ENCODE measurements at regions not wholly inside any gene's neighbourhood (a gene's known extent, or its start where the extent isn't known, plus 50 kb on each side); places are given as distances from the start of the nearest gene placed in this dataset.

- no peak for DNase-seq (ENCODE audit: low read depth in 2 of 2)
These were observed 138.4 kb upstream of the SPACA1 start for GRCh38 chr6:87908978-87909811.

- no peak for DNase-seq (ENCODE audit: low read depth in 2 of 2)
These were observed 140.1 kb upstream of the SPACA1 start for GRCh38 chr6:87907521-87907920.

DNA sequence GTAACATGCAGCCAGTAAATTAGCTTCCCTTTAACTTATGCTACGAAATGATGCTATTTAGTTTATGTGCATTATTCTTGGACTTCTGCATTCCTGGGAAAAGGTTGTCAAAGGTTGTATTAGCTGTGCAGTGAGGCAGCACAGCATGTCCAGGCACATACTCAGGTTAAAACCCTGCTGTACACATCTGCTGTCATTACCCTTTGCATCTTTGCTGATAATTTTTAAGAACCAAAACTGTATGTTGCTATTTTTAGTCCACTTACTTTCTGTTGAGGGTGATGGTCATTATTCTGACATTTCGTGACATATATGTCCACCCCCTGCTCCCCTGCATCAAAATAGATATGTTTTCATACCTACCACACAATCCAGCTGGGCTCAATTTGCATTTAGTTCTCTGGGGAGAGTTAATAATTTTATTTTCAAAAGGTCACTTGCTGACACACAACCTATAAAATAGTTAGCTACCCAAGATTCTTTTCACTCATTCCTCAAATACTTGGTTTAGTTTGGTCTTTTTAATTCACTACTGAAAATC, 142.5 kb upstream of the SPACA1 start:
- no peak for DNase-seq (ENCODE audit: low read depth in 2 of 2)

DNA sequence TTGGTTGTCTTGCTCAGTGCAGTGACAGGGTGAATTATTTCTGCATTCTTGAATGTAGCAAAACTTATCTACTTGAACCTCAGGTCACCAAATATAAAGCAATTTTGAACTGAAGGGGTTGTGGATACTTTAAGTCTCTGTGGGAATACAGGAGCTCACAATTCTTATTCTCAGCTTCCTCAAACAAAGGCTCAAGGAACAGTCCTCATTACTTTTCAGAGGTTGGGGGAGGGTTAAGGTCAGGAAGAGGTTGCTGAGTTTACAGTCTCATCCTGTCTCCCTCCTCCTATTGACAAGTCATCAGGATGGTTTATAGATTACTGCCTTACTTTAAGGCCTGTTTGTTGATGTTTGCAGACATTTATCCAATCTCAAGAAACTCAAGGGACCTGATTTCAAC, 143.6 kb upstream of the SPACA1 start:
- no peak for DNase-seq (ENCODE audit: low read depth in 2 of 2)

DNA sequence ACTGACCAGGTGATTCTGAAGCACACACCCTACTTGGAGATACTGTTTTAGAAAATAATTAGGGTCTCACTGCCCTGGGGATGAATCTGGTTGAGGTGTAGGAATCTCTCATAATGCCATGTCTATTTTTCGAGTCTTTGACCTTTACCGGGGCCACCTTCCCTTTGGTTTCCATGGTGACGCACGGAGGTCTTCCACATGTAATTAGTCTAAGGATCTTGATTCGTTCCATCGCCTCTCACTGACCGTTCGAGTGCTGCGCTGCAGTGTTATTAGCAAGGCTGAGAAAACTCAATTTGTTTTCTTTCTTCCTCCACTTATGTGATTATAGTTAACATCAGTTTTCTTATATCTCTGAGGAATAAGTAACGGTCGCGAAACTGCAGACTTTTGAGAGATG, 144.3 kb upstream of the SPACA1 start:
- DNase-seq (ENCODE audit: low read depth in 2 of 2): no peak

DNA sequence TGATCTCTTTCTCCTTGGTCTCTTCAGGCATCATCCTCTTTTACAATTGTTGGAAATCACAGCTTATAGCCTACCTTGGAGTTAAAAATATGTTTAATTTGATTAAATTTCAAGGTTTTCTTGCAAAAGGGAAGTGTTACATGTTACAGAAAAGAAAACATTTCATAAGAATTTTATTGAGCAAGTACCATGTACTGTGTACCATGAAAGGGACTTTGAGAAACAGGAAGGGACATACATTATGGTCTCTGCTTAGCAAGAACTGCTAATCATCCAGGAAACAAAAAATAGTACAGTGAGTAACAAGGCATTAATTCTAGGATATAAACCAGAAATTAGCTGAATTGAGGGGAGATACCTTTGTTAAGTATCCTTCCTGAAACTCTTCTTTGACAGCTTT, 145.3 kb upstream of the SPACA1 start:
- no peak for DNase-seq (ENCODE audit: low read depth in 2 of 2)

- DNase-seq (ENCODE audit: low read depth in 2 of 2): no peak
These were observed 146.0 kb upstream of the SPACA1 start for GRCh38 chr6:87901613-87902012.

GRCh38 chr6:87900160-87900698, 147.4 kb upstream of the SPACA1 start:
- DNase-seq (ENCODE audit: low read depth in 2 of 2): no peak

- no peak for DNase-seq (ENCODE audit: low read depth in 2 of 2)
These were observed 148.0 kb upstream of the SPACA1 start for GRCh38 chr6:87899499-87900147.

DNA sequence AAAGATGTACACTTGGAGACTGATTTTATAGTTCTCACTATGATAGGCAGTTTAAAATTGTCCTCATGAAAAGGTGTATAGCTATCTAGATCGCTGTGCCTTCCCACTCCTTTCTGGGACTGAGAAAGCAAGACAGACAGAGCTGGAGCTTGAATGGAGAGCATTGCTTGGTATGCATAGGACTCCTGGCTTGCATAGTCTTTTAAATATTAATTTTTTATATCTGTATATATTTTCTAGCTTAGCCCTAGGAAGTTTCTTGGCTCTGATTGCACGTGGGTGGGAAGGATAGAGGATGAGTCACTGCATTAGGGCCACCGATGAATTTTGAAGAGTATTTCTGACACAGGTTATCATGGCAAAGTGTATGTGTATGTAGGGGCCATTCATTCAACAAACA, 150.0 kb upstream of the SPACA1 start:
- no peak for DNase-seq (ENCODE audit: low read depth in 2 of 2)

GRCh38 chr6:87897013-87897412, 150.6 kb upstream of the SPACA1 start:
- no peak for DNase-seq (ENCODE audit: low read depth in 2 of 2)

DNA sequence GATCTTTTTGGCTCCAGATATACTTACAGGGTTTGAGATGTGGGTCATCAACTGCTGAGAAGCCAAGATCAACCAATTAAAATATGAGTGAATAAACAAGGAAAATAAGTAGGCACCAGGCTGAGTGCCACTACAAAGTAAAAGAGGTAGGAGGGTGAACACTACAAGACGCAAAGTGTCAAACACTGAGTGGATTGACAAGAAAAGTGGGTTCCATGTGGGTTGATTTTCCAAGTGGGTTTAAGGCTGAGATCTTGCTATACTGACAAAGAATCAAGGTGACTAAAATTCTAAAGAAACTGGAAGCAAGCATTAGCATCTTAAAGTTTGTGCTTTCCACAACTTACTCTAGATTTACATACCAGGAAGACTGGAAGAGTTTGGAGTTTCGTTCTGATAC, 160.4 kb upstream of the SPACA1 start:
- DNase-seq (ENCODE audit: low read depth in 2 of 2): no peak

DNA sequence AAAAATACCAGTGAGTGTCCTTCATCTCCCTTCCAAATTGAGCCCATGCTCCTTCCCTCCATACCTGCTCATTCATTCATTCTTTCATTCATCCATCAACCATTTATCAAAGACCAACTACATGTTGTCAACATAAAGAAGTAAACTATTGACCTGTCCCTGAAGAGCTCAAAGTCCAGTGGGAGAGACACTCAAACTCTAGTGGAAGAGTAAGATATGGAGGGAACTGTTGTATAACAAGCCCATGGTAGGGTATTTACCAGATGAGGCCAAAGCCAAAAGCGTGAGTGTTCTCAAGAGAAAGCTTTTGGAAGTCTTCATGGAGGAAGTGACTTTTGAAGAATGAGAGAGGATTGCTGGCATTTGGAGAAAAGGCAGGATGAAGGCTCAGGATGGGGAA, 163.4 kb upstream of the SPACA1 start:
- DNase-seq (ENCODE audit: low read depth in 2 of 2): no peak

DNA sequence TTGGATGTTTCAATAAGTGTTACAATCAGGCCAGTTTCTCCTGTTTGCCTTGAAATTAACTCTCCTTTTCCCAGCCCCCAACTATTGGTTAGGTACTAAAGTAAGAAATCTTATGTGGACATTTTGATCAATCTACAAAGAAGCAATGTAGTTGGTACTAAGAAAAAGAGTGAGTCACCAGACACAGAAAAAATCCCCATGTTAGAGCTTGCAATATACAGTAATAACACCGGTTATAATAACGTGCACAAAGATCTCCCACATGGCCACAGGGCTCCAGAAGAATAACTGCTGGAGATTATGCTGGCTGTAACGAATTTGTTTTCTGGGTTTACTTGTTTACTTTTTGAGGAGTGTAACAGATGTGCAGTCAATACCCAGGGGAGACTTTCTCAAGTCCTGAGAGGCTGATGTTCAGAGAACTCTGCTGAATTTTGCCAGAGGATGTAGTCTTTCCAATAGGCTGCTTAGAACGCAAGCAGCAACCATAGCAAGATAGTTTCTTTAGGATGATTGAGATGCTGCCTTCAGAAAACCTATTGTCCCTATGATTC, 166.2 kb upstream of the SPACA1 start:
- DNase-seq (ENCODE audit: low read depth in 2 of 2): no peak

DNA sequence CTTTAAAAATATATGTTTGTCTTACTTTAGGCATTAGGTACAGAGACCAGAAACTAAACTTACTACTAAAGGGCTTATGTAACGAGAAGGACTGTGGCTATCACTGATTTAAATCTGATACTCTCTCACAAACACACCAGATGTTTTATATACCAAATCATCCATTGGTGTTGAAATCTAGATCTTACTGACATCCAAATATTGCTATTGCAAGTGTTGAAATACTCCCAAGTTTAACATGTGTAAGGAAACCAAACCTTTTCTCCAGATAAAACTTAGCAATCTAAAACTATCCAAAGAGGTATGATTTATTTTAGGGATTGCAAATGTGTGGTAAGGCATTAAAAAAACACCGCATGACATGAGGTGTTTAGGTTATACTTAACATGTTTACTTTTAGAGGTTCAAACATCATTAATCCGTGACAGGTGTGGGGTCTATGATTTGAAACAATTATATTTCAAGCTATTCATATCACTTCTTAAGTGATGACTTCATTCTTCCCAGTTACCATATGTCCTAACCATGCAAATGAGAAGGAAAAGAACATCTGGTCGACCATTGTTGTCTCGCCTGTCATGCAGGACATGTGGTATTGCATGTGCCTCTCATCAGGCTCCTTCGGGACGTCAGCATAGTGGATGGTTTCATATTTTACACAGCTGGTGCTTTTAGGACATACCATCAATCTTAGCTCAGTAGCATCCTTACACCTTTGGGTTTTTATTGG, 168.3 kb upstream of the SPACA1 start:
- DNase-seq (ENCODE audit: low read depth in 2 of 2): no peak

- DNase-seq (ENCODE audit: low read depth in 2 of 2): no peak
These were observed 171.9 kb upstream of the SPACA1 start for GRCh38 chr6:87875781-87876180.

GRCh38 chr6:87873556-87873955, 171.5 kb upstream of the AKIRIN2 start:
- DNase-seq (ENCODE audit: low read depth in 2 of 2): no peak

GRCh38 chr6:87870556-87870955, 168.5 kb upstream of the AKIRIN2 start:
- no peak for DNase-seq (ENCODE audit: low read depth in 2 of 2)

DNA sequence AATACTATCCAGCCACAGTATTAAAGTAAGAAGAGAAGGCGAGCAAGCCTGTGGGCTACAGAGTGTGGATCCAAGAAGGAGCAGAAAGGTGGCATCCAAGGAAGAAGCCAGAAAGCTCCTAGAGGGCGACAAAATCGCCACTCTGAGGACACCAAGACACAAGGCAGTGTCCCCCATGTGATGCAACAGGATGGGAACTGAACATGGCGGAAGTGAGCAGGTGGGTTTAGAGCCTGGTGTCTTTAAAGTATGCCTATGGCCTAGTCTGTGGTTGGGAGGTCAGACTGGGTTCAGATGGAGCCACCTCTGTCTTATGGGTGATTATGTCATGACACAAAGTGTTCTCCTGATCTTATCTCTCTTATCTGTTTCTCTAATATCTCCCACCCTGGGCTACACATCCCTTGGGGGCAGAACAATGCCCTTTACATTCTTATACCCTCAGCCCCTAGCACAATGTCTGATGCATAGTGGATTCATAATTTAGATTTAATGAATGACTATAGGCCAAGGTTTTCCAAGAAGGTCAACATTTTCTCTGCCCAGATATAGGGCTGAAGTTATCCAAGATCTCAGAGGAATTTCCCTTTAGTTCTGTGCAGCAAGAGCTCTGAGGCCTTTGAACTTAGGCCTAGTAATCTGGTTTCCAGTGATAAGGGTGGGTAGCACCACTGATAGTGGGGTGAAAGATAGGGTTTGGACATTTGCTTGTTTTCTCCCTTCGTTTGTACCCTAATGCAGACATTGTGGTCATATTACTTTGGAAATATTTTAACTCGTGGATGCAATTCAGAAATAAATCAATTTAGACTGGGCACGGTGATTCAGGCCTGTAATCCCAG, 167.3 kb upstream of the AKIRIN2 start:
- DNase-seq (ENCODE audit: low read depth in 2 of 2): no peak

- DNase-seq (ENCODE audit: low read depth in 2 of 2): no peak
These were observed 158.9 kb upstream of the AKIRIN2 start for GRCh38 chr6:87860902-87861301.

DNA sequence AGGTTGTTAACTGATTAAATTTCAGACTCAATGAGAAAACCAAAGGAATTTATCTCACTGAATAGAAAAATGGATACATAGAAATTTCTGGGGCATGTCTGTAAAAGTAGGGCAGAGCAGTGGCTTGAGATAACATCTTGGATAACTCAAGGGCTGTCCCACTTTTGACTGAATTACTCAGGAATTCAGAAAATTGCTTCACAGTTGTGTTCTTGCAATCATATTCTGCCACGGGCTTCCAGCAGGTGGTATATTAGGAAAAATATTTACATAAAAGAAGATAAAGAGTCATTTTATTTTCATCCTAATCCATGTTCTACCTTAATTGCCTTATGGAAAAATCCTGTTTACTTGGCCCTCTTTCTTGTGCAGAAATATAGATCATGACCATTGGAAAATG, 156.4 kb upstream of the AKIRIN2 start:
- no peak for DNase-seq (ENCODE audit: low read depth in 2 of 2)

Measured in stimulated activated CD8-positive, alpha-beta memory T cell treated with anti-CD3 and anti-CD28 coated beads, Interleukin-2, amount 100 ng/mL, for 48 hours (primary cell).